Calu3 (cell line): ENCODE measurements at regions not wholly inside any gene's neighbourhood (a gene's known extent, or its start where the extent isn't known, plus 50 kb on each side); places are given as distances from the start of the nearest gene placed in this dataset.

Experiments
- BruUV-seq: library from RNA; stranded (reverse); fragments of 400-500 nt; replicated peaks from 2 replicates; lab custom pipeline; 2021; lab: Mats Ljungman, UMichigan
- CTCF ChIA-PET: fragments of 300-600 bp; sonication (Branson Sonifier 250); formaldehyde crosslinking; loops from one replicate; lab custom pipeline; 2022; ENCODE audit warnings: antibody characterized with exemption; lab: Charles Lee
- DNase-seq: peaks from one replicate; pipeline ENCODE4 v3.0.0; 2022
- H3K27ac Mint-ChIP-seq: one replicate; pipeline ENCODE4 v1.8.0; 2022; ENCODE audit warnings: mixed read lengths; ENCODE audit not compliant: unreplicated experiment
- H3K27me3 Mint-ChIP-seq: one replicate; pipeline ENCODE4 v1.8.0; 2022; ENCODE audit warnings: mixed read lengths; ENCODE audit not compliant: unreplicated experiment
- H3K36me3 Mint-ChIP-seq: one replicate; pipeline ENCODE4 v1.8.0; 2022; ENCODE audit warnings: mild to moderate bottlenecking, moderate library complexity, mixed read lengths; ENCODE audit not compliant: insufficient read depth, unreplicated experiment
- H3K4me1 Mint-ChIP-seq: one replicate; pipeline ENCODE4 v1.8.0; 2022; ENCODE audit warnings: mild to moderate bottlenecking, low read depth, mixed read lengths; ENCODE audit not compliant: unreplicated experiment
- H3K4me3 Mint-ChIP-seq: one replicate; pipeline ENCODE4 v1.8.0; 2022; ENCODE audit warnings: mild to moderate bottlenecking, low read depth, moderate library complexity, mixed read lengths; ENCODE audit not compliant: unreplicated experiment
- H3K9me3 Mint-ChIP-seq: one replicate; pipeline ENCODE4 v1.8.0; 2022; ENCODE audit warnings: low read depth, mixed read lengths; ENCODE audit not compliant: unreplicated experiment
- CTCF ChIP-seq: fragments of 200-600 bp; IDR thresholded peaks from one replicate; pipeline ENCODE4 v1.8.0; 2022; ENCODE audit warnings: antibody characterized with exemption; ENCODE audit not compliant: unreplicated experiment
- intact Hi-C: fragments of 100-400 bp; cut with micrococcal nuclease; formaldehyde crosslinking; loops from one replicate; pipeline ENCODE4 v1.10.0; 2022; ENCODE audit not compliant: unreplicated experiment

- DNase-seq, result no peak
- Mint-ChIP-seq H3K9me3 (peaks cover 6% of the 10 kb centered on the region), H3K27ac (no peak overlapping the region), H3K4me3 (no peak overlapping the region), H3K27me3 (no peaks in the 10 kb centered on the region), H3K4me1 (peaks cover 9% of the 10 kb centered on the region), H3K36me3 (no peaks in the 10 kb centered on the region)
- no TSS peak for BruUV-seq
- TF ChIP-seq CTCF, result no peak
- CTCF ChIA-PET, result interaction anchor here (1.0 kb wide), 1 partner anchor 9 kb away, joined by 6 read pairs; no protein-coding TSS in a partner anchor
- intact Hi-C loops, result loop anchor here (10.0 kb wide), 1 partner anchor 597 kb away; no protein-coding TSS in a partner anchor
Observed at GRCh38 chr3:166307756-166308350, 470.6 kb upstream of the BCHE start.

GRCh38 chr3:166304584-166304983 is 467.4 kb upstream of the BCHE start:
- BruUV-seq, result no TSS peak
- Mint-ChIP-seq H3K36me3 (no peaks in the 10 kb centered on the region), H3K9me3 (peaks cover 6% of the 10 kb centered on the region), H3K4me3 (no peak overlapping the region), H3K27me3 (no peaks in the 10 kb centered on the region), H3K4me1 (peaks cover 9% of the 10 kb centered on the region), H3K27ac (no peak overlapping the region)
- TF ChIP-seq CTCF, result no peak
- CTCF ChIA-PET, result no interaction called here
- no peak for DNase-seq
- intact Hi-C loops, result loop anchor here (10.0 kb wide), 1 partner anchor 600 kb away; no protein-coding TSS in a partner anchor

GRCh38 chr3:166303681-166304080 is 466.5 kb upstream of the BCHE start:
- Mint-ChIP-seq H3K9me3 (peaks cover 6% of the 10 kb centered on the region), H3K27me3 (no peaks in the 10 kb centered on the region), H3K27ac (no peak overlapping the region), H3K4me3 (no peak overlapping the region), H3K4me1 (peaks cover 9% of the 10 kb centered on the region), H3K36me3 (no peaks in the 10 kb centered on the region)
- CTCF ChIA-PET, result interaction anchor here (0.6 kb wide), 1 partner anchor 892 kb away, joined by 4 read pairs; no protein-coding TSS in a partner anchor
- TF ChIP-seq CTCF, result no peak
- DNase-seq, result no peak
- intact Hi-C loops, result loop anchor here (10.0 kb wide), 1 partner anchor 601 kb away; no protein-coding TSS in a partner anchor
- no TSS peak for BruUV-seq

GRCh38 chr3:166302331-166302730 is 465.1 kb upstream of the BCHE start:
- intact Hi-C loops, result loop anchor here (10.0 kb wide), 1 partner anchor 602 kb away; no protein-coding TSS in a partner anchor
- DNase-seq, result no peak
- Mint-ChIP-seq H3K36me3 (no peaks in the 10 kb centered on the region), H3K4me1 (peaks cover 9% of the 10 kb centered on the region), H3K27me3 (no peaks in the 10 kb centered on the region), H3K4me3 (no peak overlapping the region), H3K27ac (no peak overlapping the region), H3K9me3 (peaks cover 6% of the 10 kb centered on the region)
- CTCF ChIA-PET, result no interaction called here
- BruUV-seq, result no TSS peak
- TF ChIP-seq CTCF, result no peak
